Neural cell (in vitro differentiated cells): ENCODE measurements at regions not wholly inside any gene's neighbourhood (a gene's known extent, or its start where the extent isn't known, plus 50 kb on each side); places are given as distances from the start of the nearest gene placed in this dataset.
A peak's percentile ranks its signal among the peaks of the same experiment; 100 is the strongest.

Experiments used
- H2AFZ ChIP-seq: fragments of 200-600, 300-800 bp; sonication (generic), shearing (Covaris generic); 2 replicates; pipeline ENCODE4 v1.6.0; 2014; ENCODE audit warnings: low read depth, mild to moderate bottlenecking, antibody characterized with exemption, low read length, moderate library complexity
- H3F3A ChIP-seq: fragments of 200-600 bp; shearing (Covaris generic); 2 replicates; pipeline ENCODE4 v1.6.1; 2016; ENCODE audit warnings: mild to moderate bottlenecking, moderate library complexity, mixed read lengths, antibody characterized with exemption, low read length; ENCODE audit not compliant: insufficient read depth, poor library complexity, severe bottlenecking
- H3K27ac ChIP-seq: fragments of 200-600, 300-800 bp; sonication (generic), shearing (Covaris generic); 2 replicates; pipeline ENCODE4 v1.5.1; 2014; ENCODE audit warnings: mild to moderate bottlenecking, low read length, moderate library complexity
- H3K27me3 ChIP-seq: fragments of 300-800, 200-600 bp; sonication (generic), shearing (Covaris generic); 2 replicates; pipeline ENCODE4 v1.6.0; 2014; ENCODE audit warnings: mild to moderate bottlenecking, low read depth, low read length, moderate library complexity; ENCODE audit not compliant: insufficient read depth
- H3K36me3 ChIP-seq: fragments of 300-800, 200-600 bp; sonication (generic), shearing (Covaris generic); 2 replicates; pipeline ENCODE4 v1.5.1; 2014; ENCODE audit warnings: mild to moderate bottlenecking, antibody characterized with exemption, low read length, moderate library complexity; ENCODE audit not compliant: insufficient read depth
- H3K4me2 ChIP-seq: fragments of 300-800, 200-600 bp; sonication (generic), shearing (Covaris generic); 2 replicates; pipeline ENCODE4 v1.6.0; 2014; ENCODE audit warnings: mild to moderate bottlenecking, low read length
- H3K4me3 ChIP-seq: fragments of 300-800, 200-600 bp; sonication (generic), shearing (Covaris generic); 2 replicates; pipeline ENCODE4 v1.5.1; 2014; ENCODE audit warnings: mild to moderate bottlenecking, low read length, moderate library complexity
- H3K79me2 ChIP-seq: fragments of 200-600 bp; shearing (Covaris generic); replicated peaks from 2 replicates; pipeline ENCODE4 v1.6.0; 2014; ENCODE audit warnings: mild to moderate bottlenecking, low read length, moderate library complexity; ENCODE audit not compliant: insufficient read depth
- H3K9ac ChIP-seq: fragments of 300-800, 200-600 bp; sonication (generic), shearing (Covaris generic); 2 replicates; pipeline ENCODE4 v1.6.1; 2016; ENCODE audit warnings: mild to moderate bottlenecking, low read length, mixed read lengths
- H3K9me2 ChIP-seq: fragments of 200-600 bp; shearing (Covaris generic); 2 replicates; pipeline ENCODE4 v1.6.1; 2016; ENCODE audit warnings: mild to moderate bottlenecking, low read length, mixed read lengths; ENCODE audit not compliant: insufficient read depth
- H3K9me3 ChIP-seq: fragments of 200-600, 300-800 bp; sonication (generic), shearing (Covaris generic); 2 replicates; pipeline ENCODE4 v1.6.1; 2016; ENCODE audit warnings: mild to moderate bottlenecking, mixed run types, low read length, moderate library complexity, mixed read lengths
- H4K20me1 ChIP-seq: fragments of 200-600 bp; shearing (Covaris generic); 2 replicates; pipeline ENCODE4 v1.6.1; 2016; ENCODE audit warnings: mild to moderate bottlenecking, mixed run types; ENCODE audit not compliant: insufficient read depth
- EZH2 ChIP-seq: fragments of 200-600, 300-800 bp; shearing (Covaris generic), sonication (generic); IDR thresholded peaks from 2 replicates; pipeline ENCODE4 v1.6.1; 2014; ENCODE audit warnings: antibody characterized with exemption, low read length, borderline replicate concordance, mild to moderate bottlenecking; ENCODE audit not compliant: insufficient read depth, poor library complexity, severe bottlenecking
- POLR2AphosphoS5 ChIP-seq: IDR thresholded peaks from 2 replicates; pipeline ENCODE4 v1.6.1; 2012
- RAD21 ChIP-seq: fragments of 450-650 bp; conservative IDR thresholded peaks from 2 replicates; pipeline ENCODE4 v1.6.1; 2014; ENCODE audit warnings: antibody characterized with exemption, mild to moderate bottlenecking, moderate library complexity
- SMC3 ChIP-seq: fragments of 450-650 bp; conservative IDR thresholded peaks from 2 replicates; pipeline ENCODE4 v1.6.1; 2014; ENCODE audit warnings: antibody characterized with exemption, mild to moderate bottlenecking, moderate library complexity; ENCODE audit not compliant: poor library complexity
- TF ChIP-seq, protein P1 (sequence below): fragments of 450-650 bp; IDR thresholded peaks from 2 replicates; pipeline ENCODE4 v1.5.1; 2014; ENCODE audit warnings: antibody characterized with exemption, mild to moderate bottlenecking, moderate library complexity; ENCODE audit not compliant: poor library complexity, severe bottlenecking
- TF ChIP-seq, protein P2 (sequence below): IDR thresholded peaks from 2 replicates; pipeline ENCODE4 v1.6.1; 2012; ENCODE audit warnings: borderline replicate concordance

DNA sequence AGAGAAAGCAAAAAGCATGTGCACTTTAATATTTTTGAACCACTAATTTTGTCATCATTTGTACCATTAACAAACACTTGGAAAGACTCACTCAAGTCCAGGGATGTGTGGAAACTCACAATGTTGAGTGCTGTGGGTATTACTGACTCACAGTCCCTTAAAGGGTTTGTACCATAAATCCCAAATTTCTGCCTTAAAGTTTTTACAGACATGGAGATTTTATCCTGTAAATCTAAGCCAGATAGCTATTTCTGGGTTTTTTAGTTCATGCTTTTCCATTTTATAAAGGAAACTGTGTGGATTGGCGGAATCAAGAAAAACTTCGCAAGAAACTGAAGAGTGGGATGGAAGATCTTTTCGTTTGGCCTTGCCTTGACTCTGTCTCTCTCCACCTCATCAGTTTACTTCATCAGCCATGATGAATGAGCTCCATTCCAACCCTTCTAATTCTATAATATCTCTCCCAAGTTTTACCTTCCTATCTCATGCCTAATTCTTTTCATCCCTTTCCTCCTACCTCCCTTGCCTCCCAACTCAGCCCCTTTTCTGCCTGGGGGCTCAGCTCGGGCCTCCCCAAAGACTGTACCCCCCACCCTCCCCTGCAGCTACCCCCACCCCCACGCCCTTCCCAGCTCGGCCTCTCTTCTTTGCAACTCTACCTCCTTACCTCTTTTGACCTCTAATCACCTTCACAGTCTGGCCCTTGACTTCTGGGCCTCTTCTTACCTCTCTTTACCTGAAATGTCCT lies 218.5 kb upstream of the MKLN1 start:
- H3K9ac ChIP-seq: peak overlapping the region; percentile 41
- no peaks in the 10 kb centered on the region for H4K20me1 ChIP-seq
- H3K36me3 ChIP-seq: no peaks in the 10 kb centered on the region
- TF ChIP-seq EZH2: no peak
- H3K27ac ChIP-seq: no peak overlapping the region
- H2AFZ ChIP-seq: no peak overlapping the region
- H3F3A ChIP-seq: peaks cover 8% of the 10 kb centered on the region
- H3K27me3 ChIP-seq: peaks cover 39% of the 10 kb centered on the region
- H3K4me3 ChIP-seq: peak overlapping the region; percentile 66
- no peaks in the 10 kb centered on the region for H3K9me2 ChIP-seq
- H3K4me2 ChIP-seq: peak overlapping the region; percentile 81
- no peaks in the 10 kb centered on the region for H3K9me3 ChIP-seq
- H3K79me2 ChIP-seq: no peaks in the 10 kb centered on the region

DNA sequence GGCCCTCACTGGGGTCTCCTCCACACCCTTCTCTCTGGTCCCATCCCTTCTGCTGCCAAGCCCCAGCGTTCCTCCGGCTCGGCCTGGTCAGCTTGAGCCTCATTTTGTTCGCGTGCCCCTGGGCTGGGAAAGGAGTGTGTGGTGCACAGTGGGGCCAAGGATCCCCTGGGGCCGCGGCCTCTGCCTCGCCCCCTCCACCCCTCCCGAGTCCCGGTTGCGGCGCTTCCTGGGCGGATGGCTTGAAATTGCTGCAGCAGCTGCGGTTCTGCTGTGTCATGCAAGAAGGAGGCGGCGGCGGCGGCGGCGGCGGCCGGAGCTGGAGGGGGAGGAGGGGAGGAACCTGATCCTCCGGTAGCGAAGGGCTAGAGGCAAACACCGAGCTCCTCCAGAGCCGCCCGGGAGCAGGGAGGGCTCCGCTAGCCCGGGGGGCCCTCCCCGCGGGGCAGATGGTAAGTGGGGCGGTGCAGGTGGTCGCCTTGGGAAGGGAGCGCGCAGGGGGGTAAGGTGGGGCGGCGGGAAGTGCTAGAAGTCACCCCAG lies 217.8 kb upstream of the MKLN1 start:
- TF ChIP-seq, protein P1, sequence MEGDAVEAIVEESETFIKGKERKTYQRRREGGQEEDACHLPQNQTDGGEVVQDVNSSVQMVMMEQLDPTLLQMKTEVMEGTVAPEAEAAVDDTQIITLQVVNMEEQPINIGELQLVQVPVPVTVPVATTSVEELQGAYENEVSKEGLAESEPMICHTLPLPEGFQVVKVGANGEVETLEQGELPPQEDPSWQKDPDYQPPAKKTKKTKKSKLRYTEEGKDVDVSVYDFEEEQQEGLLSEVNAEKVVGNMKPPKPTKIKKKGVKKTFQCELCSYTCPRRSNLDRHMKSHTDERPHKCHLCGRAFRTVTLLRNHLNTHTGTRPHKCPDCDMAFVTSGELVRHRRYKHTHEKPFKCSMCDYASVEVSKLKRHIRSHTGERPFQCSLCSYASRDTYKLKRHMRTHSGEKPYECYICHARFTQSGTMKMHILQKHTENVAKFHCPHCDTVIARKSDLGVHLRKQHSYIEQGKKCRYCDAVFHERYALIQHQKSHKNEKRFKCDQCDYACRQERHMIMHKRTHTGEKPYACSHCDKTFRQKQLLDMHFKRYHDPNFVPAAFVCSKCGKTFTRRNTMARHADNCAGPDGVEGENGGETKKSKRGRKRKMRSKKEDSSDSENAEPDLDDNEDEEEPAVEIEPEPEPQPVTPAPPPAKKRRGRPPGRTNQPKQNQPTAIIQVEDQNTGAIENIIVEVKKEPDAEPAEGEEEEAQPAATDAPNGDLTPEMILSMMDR: no peak
- no peak for TF ChIP-seq POLR2AphosphoS5
- TF ChIP-seq EZH2: no peak
- TF ChIP-seq SMC3: peak; percentile 18
- peak; percentile 13 for TF ChIP-seq RAD21
- TF ChIP-seq, protein P2, sequence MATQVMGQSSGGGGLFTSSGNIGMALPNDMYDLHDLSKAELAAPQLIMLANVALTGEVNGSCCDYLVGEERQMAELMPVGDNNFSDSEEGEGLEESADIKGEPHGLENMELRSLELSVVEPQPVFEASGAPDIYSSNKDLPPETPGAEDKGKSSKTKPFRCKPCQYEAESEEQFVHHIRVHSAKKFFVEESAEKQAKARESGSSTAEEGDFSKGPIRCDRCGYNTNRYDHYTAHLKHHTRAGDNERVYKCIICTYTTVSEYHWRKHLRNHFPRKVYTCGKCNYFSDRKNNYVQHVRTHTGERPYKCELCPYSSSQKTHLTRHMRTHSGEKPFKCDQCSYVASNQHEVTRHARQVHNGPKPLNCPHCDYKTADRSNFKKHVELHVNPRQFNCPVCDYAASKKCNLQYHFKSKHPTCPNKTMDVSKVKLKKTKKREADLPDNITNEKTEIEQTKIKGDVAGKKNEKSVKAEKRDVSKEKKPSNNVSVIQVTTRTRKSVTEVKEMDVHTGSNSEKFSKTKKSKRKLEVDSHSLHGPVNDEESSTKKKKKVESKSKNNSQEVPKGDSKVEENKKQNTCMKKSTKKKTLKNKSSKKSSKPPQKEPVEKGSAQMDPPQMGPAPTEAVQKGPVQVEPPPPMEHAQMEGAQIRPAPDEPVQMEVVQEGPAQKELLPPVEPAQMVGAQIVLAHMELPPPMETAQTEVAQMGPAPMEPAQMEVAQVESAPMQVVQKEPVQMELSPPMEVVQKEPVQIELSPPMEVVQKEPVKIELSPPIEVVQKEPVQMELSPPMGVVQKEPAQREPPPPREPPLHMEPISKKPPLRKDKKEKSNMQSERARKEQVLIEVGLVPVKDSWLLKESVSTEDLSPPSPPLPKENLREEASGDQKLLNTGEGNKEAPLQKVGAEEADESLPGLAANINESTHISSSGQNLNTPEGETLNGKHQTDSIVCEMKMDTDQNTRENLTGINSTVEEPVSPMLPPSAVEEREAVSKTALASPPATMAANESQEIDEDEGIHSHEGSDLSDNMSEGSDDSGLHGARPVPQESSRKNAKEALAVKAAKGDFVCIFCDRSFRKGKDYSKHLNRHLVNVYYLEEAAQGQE: no peak
- Histone ChIP-seq H3K27ac (no peak overlapping the region), H3K9ac (peak overlapping the region; percentile 41), H3K27me3 (peaks cover 33% of the 10 kb centered on the region), H3K4me3 (peak overlapping the region; percentile 66), H4K20me1 (no peaks in the 10 kb centered on the region), H2AFZ (no peak overlapping the region), H3K9me3 (no peaks in the 10 kb centered on the region), H3K36me3 (no peaks in the 10 kb centered on the region), H3F3A (peaks cover 8% of the 10 kb centered on the region), H3K79me2 (no peaks in the 10 kb centered on the region), H3K9me2 (no peaks in the 10 kb centered on the region), H3K4me2 (peak overlapping the region; percentile 81)
